Glutamatergic neuron (in vitro differentiated cells): ENCODE measurements at regions not wholly inside any gene's neighbourhood (a gene's known extent, or its start where the extent isn't known, plus 50 kb on each side); places are given as distances from the start of the nearest gene placed in this dataset.

ENCODE experiments used
- DNase-seq: peaks from one replicate; pipeline ENCODE4 v3.0.0; 2022
- H3K27ac Mint-ChIP-seq: one replicate; pipeline ENCODE4 v1.8.0; 2020; ENCODE audit warnings: mild to moderate bottlenecking, mixed read lengths, inconsistent platforms; ENCODE audit not compliant: unreplicated experiment
- H3K27me3 Mint-ChIP-seq: one replicate; pipeline ENCODE4 v1.8.0; 2020; ENCODE audit warnings: mild to moderate bottlenecking, moderate library complexity, mixed read lengths, inconsistent platforms; ENCODE audit not compliant: unreplicated experiment
- H3K36me3 Mint-ChIP-seq: one replicate; pipeline ENCODE4 v1.8.0; 2020; ENCODE audit warnings: mild to moderate bottlenecking, mixed read lengths, inconsistent platforms; ENCODE audit not compliant: unreplicated experiment
- H3K4me1 Mint-ChIP-seq: one replicate; pipeline ENCODE4 v1.8.0; 2020; ENCODE audit warnings: mild to moderate bottlenecking, low read depth, mixed read lengths, inconsistent platforms; ENCODE audit not compliant: unreplicated experiment
- H3K4me3 Mint-ChIP-seq: one replicate; pipeline ENCODE4 v1.8.0; 2020; ENCODE audit warnings: mild to moderate bottlenecking, mixed read lengths, inconsistent platforms; ENCODE audit not compliant: unreplicated experiment
- H3K9me3 Mint-ChIP-seq: one replicate; pipeline ENCODE4 v1.8.0; 2020; ENCODE audit warnings: mild to moderate bottlenecking, moderate library complexity, mixed read lengths, inconsistent platforms; ENCODE audit not compliant: unreplicated experiment
- CTCF ChIP-seq: fragments of 200-600 bp; sonication (generic); IDR thresholded peaks from one replicate; pipeline ENCODE4 v1.5.0; 2021; ENCODE audit not compliant: partially characterized antibody, unreplicated experiment

DNA sequence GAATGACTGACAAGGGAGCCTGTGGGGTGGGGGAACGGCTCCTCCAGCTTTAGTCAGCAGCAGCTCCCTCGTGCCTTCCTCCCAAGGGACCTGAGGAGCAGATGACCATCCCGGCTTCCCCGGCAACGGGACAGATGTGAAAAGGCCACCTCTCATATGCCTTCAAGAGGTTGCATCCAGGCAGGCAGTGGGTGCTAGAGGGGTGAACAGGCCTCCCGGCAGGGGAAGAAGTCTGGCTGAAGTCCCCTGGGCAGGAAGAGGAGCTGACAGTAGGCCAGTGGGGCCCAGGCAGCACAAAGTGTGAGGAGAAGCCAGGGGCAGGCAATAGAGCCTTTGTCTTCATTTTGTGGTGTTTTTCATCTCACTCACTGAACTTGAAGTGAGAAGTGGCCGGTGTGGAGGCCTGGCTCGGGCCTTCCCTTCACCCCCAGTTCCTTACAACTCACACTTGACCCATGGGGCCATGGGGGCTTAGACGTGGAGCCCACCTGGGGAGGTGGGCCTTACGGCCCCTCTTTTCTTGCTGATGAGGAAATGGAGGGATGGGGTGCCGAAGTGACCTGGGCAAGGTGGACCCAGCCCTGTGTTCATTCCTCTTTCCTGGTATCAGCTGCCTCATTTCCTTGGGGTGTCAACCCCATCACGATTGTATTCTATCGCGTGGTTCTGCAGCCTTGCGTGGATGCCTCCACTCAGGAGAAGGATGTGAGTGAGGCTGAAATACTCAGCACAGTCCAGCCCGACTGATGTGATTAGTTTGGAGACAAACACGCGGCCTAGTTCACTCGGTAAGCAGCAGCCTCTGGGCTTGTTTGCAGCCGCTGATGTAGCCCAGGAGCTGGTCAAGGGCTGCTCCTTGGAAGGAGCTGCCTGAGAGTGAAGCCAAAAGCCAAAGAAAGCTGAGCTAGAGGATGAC lies 115.5 kb upstream of the ALDH1A3 start:
- Mint-ChIP-seq H3K27me3 (peaks cover 7% of the 10 kb centered on the region), H3K4me1 (peaks cover 10% of the 10 kb centered on the region), H3K9me3 (peaks cover 2% of the 10 kb centered on the region), H3K4me3 (no peak overlapping the region), H3K27ac (no peak overlapping the region), H3K36me3 (no peaks in the 10 kb centered on the region)
- DNase-seq: no peak
- TF ChIP-seq CTCF: no peak

- H3K9me3 Mint-ChIP-seq: peaks cover 2% of the 10 kb centered on the region
- DNase-seq: no peak
- no peak overlapping the region for H3K4me3 Mint-ChIP-seq
- H3K36me3 Mint-ChIP-seq: no peaks in the 10 kb centered on the region
- TF ChIP-seq CTCF: no peak
- H3K27me3 Mint-ChIP-seq: peaks cover 7% of the 10 kb centered on the region
- no peak overlapping the region for H3K27ac Mint-ChIP-seq
- H3K4me1 Mint-ChIP-seq: peaks cover 10% of the 10 kb centered on the region
Measured at GRCh38 chr15:100764778-100765466, 114.7 kb upstream of the ALDH1A3 start.

GRCh38 chr15:100765467-100766241 lies 114.0 kb upstream of the ALDH1A3 start:
- Mint-ChIP-seq H3K4me3 (no peak overlapping the region), H3K27me3 (peaks cover 7% of the 10 kb centered on the region)
- DNase-seq: no peak

GRCh38 chr15:100766243-100767000 lies 113.2 kb upstream of the ALDH1A3 start:
- no peak overlapping the region for H3K27ac Mint-ChIP-seq
- no peak for DNase-seq

More at GRCh38 chr15:100765467-100766241, 114.0 kb upstream of the ALDH1A3 start:
- H3K36me3 Mint-ChIP-seq: no peaks in the 10 kb centered on the region
- H3K27ac Mint-ChIP-seq: no peak overlapping the region
- H3K9me3 Mint-ChIP-seq: peaks cover 2% of the 10 kb centered on the region
- TF ChIP-seq CTCF: no peak
- peaks cover 10% of the 10 kb centered on the region for H3K4me1 Mint-ChIP-seq

More at GRCh38 chr15:100766243-100767000, 113.2 kb upstream of the ALDH1A3 start:
- Mint-ChIP-seq H3K9me3 (peaks cover 2% of the 10 kb centered on the region), H3K27me3 (peaks cover 10% of the 10 kb centered on the region), H3K4me1 (peaks cover 10% of the 10 kb centered on the region), H3K4me3 (no peak overlapping the region), H3K36me3 (no peaks in the 10 kb centered on the region)
- TF ChIP-seq CTCF: no peak
